Dedifferentiated amniotic fluid mesenchymal stem cell (primary cell): ENCODE measurements at regions not wholly inside any gene's neighbourhood (a gene's known extent, or its start where the extent isn't known, plus 50 kb on each side); places are given as distances from the start of the nearest gene placed in this dataset.
"Not testable (repeated sequence)": the region's sequence is repeated elsewhere in the genome, so short reads cannot be mapped to it uniquely, and the experiment has no call there.

Experiments
- DNase-seq: peaks from one replicate; pipeline ENCODE4 v3.0.0-alpha.2; 2016; ENCODE audit errors: extremely low spot score

DNA sequence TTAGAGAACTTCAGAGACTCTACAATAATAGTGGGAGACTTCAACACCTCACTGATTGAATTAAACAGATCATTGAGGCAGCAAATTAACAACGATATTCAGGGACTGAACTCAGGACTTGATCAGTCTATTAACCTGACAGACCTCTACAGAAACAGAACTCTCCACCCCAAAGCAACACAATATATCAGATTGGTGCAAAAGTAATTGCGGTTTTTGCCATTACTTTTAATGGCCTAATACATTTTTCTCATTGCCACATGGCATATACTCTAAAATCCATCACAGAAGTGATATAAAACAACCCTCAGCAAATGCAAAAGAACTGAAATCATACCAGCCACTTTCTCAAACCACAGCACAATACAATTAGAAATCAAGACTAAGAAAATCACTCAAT lies 298.1 kb upstream of the SGO1 start:
- DNase-seq = no peak

DNA sequence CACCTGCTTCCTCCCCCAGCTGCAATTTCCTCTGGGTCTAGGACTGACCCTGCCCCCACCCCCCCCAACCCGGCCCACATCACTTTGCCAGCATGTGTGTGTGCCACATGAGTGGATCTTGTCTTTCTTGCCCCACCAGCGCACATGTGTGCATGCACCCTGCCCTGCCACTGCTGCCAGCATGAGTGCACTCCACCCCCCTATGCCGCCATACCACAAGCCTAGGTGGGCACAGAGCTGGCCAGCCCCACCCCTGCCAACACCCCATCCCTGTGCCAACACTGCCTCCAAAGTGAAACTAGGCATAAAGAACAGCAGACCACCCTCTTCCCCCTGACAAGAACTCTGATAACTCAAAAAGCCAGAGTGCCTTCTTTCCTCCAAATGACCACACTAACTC lies 296.3 kb upstream of the SGO1 start:
- no peak for DNase-seq

DNA sequence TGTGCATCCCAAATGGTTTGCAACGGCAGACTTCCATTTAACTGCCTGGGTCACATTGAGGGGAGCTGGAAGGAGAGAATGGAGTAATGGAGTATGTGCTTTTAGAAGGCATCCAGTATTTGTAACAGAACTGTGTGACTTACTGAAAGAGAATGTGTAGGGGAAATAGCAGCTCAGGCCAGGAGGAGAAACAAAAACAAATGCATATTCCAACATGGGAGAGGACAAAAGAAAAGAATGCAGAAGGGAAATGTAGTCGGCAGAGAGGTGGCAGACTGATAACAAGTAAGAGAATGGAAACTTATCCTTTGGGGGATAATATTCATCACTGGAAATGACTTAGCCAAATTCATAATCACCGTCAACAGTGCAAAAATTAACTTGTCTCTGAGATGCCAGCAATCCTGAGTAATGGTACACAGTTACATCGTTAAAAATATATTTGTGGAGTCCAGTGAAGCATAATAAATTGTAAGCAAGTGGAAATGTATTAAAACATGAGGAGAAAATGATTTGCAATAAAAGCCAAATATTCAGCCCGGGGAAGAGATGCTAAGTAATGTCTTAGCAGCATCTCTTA lies 294.9 kb upstream of the SGO1 start:
- no peak for DNase-seq

DNA sequence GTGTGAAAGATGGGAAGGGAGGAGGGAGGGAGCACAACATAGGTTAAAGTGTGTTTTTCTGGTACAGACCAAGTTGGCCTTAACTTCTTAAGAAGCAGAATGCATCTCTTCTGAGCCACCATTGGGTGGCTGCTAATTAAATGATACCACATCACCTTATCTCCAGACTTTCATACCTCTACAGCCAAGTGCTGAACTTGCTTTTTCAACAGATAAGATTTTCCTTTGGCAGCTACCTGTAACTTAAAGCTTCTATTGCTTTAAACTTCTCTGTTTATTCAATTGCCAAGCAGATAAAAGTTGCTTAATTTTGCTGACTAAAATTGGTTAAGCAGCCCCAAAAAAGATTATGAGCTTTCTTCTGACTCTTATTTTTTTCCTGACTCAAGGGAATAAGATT lies 292.4 kb upstream of the SGO1 start:
- DNase-seq = no peak

DNA sequence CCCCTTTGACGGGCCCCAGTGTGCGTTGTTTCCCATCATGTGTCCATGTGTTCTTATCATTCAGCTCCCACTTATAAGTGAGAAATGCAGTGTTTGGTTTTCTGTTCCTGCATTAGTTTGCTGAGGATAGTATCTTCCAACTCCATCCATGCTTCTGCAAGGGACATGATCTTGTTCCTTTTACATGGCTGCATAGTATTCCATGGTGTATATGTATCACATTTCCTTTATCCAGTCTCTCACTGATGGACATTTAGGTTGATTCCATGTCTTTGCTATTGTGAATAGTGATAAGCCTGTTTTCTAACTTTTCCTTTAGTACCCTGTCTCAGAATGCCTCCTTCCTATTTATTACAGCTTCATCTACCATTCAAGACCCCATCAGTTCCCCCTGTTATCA lies 278.2 kb upstream of the SGO1 start:
- DNase-seq = not testable (repeated sequence)

DNA sequence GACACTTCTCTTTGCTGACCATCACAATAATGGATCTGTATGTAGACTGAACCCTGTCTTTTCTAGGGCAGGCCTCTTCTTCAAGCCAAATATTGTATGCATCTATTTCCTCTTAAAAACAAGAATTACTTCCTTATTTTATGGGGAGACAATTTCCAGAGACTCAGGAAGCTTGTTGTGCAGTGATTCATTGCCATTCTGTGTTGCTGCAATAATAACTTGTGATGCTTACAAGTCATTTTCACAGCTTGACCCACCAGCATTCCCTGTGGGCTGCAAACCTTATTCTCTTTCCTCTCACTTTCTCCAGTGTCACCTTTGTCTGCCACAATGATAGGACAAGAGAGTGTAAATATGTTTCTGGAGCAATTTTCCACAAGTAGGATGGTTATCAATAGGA lies 276.7 kb upstream of the SGO1 start:
- no peak for DNase-seq

DNA sequence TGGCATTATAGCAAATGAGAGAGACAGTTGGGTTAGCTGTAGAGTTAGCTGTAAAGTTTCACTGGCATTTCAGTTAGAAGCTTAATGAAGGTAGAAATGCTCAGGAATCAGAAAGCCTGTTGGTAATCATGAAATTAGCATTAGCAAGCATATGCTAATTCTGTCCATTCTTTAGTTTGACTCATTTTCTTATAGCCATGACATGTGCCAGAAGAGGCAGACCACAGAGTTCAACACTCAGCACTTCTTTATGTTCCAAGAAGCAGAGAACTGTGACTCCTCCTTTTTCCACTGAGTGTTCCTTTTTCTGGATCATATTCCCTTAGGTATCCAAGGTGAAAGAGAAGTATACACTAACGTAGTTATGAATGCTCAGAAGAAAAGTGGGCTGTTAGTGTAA lies 276.2 kb upstream of the SGO1 start:
- DNase-seq = no peak

DNA sequence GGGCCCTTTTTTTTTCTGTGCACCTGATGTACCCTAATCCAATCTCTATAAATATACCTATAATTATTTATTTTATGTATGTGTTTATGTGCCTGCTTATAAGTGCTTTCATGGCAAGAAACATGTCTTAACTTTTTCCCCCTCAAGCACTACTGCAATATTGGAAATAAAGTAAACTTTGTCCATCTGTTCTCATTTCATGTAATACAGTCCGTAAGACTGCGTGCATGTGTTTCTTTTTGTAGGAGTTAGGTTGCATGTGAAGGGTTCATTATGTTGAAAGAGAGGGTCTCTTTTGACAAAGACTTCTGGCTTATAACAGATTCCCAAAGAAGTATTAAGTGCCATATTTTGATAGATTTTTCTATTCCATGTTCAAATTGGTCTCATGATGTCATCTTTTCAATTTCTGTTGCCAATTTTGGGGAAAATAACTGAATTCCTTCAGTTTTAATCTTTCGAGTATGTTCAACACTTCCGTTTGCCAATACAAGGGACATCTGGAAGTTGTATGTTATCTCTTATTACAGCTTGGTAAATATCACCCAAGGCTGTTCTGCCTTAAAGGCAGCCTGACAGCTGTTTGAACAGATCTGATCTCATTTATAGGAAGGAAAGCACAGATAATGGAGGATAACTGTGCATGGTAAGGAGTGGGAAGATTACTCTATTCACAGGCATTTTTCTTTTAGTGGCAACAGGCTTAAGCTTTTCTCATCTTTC lies 273.1 kb upstream of the SGO1 start:
- no peak for DNase-seq

DNA sequence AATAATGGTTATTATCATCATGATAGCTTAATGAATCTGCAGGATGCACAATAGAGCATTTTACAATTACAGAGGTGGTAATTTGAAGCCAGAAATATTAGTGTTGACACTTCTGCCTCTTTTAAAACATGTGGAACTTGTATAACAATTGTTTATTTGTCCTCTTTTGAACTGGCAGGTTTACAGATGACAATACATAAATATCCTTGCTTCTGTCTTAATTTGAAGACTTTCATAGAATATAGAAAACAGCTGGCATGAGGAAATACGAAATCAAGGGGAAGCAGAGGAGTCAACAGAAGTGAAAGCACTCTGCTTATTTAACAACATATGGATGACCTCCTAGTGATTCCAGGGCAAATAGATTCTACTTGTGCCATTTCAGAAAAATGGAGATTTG lies 270.5 kb upstream of the SGO1 start:
- DNase-seq = no peak

DNA sequence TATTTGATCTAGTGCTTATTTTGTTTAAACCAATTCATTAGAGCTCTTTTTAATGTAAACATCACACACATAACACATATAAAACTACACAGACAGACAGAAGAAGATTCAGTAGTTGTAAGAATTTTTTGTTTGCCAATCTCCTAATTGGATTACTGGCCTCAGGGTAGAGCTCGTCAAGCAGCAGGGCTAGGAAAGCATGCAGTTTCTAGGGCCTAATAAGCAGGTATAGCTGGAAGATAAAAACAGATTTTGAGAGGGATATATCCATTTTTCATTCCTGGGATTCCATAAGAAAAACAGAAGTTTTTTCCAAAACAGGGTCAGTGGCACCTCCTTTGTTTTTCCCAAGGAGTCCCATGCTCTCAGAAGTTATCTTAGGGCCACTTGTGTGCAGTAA lies 265.2 kb upstream of the SGO1 start:
- DNase-seq = no peak

DNA sequence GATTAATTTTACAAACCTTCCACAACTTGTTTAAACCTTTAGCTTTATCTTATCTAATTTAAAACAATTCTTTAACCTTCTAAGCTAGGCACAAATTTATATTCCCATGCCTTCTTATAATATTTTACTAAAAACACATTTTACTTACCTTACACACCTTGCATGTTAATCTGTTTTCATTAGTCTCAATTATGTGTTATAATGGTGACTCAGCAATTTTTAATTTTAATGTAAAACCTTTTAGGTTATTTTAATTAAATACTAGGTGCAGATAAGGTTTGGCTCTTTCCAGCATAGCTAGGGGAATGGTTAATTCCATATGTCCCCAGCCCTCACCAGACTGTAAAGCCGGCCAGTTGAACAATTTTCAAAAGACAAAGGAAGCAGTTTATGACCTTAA lies 264.6 kb upstream of the SGO1 start:
- DNase-seq = no peak

DNA sequence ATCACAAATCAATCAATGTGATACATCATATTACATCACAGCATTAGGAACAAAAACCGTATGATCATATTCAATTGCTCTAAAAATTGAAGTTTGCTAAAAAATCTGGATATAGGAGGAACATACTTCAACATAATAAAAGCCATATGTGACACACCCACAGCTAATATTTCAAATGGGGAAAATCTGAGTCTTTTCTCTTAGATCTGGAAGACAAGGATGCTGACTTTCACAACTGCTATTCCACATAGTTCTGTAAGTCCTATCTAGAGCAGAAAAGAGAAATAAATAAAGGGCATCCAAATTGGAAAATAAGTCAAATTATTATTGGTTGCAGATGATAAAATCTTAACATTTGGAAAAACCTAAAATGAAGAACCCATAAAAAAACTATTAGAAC lies 256.8 kb upstream of the SGO1 start:
- DNase-seq = no peak

DNA sequence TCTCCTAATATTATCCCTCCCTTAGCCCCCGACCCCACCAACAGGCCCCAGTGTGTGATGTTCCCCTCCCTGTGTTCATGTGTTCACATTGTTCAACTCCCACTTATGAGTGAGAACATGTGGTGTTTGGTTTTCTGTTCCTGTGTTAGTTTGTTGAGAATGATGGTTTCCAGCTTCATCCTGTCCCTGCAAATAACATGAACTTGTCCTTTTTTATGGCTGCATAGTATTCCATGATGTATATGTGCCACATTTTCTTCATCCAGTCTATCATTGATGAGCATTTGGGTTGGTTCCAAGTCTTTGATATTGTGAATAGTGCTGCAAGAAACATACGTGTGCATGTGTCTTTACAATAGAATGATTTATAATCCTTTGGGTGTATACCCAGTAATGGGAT lies 241.3 kb upstream of the SGO1 start:
- DNase-seq = not testable (repeated sequence)

DNA sequence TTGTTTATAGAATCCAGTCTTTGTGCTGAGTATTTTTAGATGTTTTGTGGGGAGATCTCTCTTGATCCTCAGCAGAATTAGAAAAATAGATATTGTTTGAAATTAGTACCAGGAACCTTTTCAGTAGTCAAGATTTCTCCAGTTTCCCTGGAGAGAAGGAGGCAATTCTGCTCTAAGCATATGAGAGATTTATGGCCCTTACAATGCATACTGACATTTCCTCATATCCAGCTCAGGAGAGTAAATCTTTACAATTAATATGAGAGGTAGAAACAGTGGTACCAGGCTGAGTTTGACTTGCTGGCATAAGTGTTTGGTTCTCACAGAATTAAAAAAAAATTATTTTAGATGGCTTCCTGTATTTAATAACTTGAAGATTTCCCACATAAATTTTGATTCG lies 239.1 kb upstream of the SGO1 start:
- DNase-seq = no peak

DNA sequence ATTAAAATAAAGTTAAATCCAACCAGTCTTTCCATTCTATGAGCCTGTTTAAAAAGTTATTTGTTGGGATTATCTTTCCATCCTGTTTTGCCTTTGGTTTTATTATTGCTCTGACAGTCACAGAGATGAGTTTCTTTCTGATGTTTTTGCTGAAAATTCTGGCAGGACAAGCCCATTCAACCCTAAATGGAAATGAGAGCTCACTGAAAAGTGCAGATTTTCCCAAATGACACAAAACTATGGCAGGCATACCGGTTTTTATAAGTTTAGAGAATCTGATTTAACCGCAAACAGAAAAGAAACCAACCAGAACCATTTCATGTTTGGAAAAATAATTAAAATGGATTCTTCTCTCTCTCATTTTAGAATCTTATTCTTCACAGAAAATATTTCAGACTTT lies 238.1 kb upstream of the SGO1 start:
- DNase-seq = no peak

DNA sequence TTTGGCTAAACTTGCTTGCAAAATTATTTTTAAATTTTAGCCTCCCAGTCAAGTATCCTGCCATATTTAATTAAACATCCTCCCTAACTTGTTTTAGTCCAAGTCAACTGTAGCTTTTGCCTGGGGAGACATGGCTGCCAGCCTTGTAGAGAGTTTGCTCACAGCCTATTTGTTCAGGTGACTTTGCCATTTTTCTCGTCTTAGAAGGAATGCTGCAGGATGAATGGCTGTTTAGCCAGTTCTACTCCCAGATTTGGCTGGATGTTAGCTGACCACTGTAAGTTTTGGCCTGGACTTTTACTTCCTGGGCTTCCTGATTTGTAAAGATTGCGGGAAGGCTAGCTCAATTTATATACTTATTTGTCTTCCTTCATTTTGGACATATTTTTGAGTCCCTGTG lies 236.4 kb upstream of the SGO1 start:
- no peak for DNase-seq

DNA sequence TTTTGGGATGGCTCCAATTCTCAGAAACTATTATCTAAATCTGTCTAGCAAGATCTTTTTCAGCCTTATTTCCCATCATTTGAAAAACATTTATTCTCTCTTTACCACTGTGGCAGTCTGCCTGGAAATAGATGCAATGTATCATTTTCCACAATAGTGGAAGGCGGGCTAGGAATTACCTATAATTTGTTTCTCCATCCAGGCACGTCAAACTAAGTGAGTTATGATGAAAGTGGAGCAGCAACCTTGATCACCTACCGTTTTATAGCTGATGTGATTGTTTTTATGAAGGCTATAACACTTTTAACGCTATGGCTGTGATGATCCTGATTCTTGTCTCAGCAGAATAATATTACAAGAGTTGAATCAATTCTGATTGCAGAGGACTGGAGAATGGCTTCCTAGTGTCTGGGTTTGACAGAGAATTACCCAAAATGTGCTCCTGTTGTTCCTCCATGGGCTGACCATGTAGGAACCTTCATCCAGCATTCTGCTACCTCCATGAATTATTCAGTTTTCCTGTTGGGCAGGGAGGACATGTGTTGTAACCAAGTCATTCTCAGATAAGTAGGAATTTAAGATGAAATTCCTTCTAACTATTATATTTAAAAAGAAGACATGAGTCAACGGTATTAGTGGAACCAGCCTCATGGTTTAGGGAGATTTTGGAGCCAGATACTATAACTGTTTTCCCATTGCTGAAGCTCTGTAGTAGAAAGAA lies 231.5 kb upstream of the SGO1 start:
- no peak for DNase-seq

DNA sequence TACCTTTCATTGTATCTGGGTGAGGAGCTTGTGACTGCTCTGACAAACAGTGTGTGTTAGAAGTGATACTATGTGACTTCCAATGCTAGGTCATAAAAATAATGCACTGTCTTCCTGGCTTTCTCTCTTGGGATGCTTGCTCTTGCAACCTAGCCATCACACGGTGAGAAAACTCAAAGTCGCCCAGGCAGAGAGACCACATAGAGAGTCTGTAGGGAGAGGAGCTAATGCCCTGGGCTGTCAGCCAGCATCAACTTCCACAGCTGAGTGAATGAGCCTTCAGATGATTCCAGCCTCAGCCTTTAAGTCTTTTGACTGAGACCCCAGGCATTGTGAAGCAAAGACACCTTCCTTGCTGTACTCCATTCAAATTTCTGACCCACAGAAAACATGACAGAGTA lies 220.6 kb upstream of the SGO1 start:
- no peak for DNase-seq

DNA sequence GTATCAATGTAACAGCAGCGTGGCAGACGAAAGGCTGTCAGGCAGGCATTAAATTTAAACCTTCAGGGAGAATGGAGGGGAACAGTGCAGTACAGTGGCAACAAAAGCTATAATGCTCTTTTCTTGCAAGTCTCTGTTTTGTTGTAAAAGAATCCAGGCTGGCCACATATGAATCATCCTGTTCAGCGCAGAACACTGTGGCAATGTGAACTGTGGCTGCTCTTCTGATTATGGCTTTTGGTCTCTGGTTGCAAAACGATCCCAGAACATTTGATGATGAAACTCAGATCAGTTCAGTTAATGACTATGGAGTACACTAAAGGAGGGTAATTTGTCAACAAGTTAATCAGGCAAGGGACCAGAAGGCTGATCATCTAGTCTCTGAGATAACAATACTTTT lies 219.7 kb upstream of the SGO1 start:
- peak; percentile 59 for DNase-seq

DNA sequence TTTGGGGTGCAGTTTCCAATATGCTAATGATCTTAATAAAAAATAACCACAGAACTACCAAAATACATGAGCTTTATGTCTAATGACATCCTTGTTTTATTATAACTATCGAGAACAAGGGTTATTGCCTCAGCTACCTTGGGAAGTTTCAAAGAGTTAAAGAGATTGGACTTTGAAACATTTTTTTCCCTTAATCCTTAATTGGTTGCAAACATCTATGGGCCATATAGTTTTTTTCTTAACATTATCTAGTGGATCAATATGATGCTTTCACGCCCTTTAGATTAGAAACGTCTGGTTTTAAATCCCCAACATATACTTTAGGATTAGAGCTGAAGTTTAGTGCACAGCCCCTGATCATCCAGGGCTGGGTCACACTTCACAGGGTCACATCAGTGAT lies 219.2 kb upstream of the SGO1 start:
- DNase-seq = no peak

DNA sequence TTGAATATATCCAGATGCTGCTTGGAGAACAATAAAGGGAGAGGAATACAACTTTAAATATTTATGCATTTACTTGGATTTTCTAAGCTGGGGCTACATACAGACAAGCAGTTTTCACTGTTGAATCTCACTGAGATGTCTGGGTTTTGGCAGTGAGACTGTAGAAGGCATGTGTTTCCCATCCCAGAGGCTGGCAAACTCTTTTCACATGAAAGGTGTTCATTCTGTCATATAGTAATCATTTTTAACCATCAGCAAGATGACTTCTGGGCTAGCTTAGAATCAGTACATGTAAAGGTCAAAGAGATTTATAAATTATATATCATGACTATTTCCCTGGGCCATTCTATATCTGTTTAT lies 218.7 kb upstream of the SGO1 start:
- DNase-seq = no peak

DNA sequence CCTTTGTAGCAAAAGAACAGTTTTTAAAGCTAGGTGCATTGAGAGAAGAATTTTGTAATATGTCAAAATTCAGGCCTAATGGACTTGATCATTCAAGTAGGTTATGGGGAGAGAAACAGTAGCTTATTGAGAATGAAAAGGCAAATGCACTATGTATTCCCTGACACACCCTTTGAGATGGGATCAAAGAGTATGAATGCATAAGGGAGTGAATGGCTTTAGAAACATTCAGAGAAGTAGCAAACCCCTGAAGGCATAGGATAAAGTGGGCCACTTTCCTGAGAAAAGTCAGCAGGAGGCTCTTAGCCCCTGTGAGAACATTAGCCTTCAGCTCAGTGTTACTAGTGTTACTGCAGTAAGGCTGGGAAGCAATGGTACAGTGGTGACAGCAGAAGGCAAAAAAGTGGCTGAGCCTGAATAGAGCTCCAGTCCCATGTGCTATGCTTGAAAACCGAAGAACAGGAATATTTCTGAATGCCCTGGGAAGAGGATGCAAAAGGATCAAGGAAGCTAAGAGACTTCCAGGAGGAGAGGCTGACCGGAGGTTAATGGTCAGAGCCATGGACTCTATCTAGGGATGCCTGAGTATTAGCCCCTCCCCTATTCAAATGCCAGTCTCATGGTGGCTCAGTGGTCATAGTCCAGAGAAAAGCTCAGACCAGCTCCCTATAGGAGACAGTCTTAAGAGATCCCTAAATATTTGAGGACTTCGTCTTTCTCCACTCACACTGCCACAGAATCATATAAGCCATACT lies 218.2 kb upstream of the SGO1 start:
- no peak for DNase-seq

DNA sequence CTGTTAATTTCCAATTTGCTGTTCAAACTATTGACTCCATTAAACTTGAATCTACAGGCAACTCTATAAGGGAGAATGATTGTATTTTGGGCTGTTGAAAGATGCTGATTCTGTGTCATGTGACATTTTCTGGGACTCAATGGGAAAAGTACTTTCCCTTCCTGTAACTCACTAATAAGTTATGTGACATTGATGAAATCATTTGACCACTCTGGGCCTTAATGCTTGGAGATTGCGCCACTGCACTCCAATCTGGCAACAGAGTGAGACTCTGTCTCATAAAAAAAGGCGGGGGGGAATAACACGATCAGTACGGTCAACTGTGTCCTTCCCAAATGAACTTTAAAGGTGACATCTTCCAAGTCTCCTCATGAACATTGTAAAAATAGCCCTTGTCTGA lies 215.2 kb upstream of the SGO1 start:
- DNase-seq = no peak
